Lung (tissue), 11 donors: ENCODE measurements at regions not wholly inside any gene's neighbourhood (a gene's known extent, or its start where the extent isn't known, plus 50 kb on each side); places are given as distances from the start of the nearest gene placed in this dataset.

ENCODE experiments used
- ATAC-seq: fragments of 200-7000 bp; cut with Tn5 transposase; one replicate; pipeline ENCODE4 v1.9.1; 2020; ENCODE audit warnings: moderate number of reproducible peaks; ENCODE audit not compliant: insufficient read depth, low FRiP score
- DNase-seq, 3 donors: peaks; one replicate each; pipeline ENCODE4 v3.0.0-alpha.2; 2013 to 2017
- H3K27ac ChIP-seq, 2 donors: one replicate each; pipeline ENCODE4 v1.5.1; 2013; ENCODE audit warnings: mild to moderate bottlenecking in 2 of 2, moderate library complexity in 2 of 2, control low read depth in 1 of 2, inconsistent platforms in 1 of 2, low read depth in 1 of 2, low read length in 1 of 2
- H3K27me3 ChIP-seq, 3 donors: one replicate each; pipeline ENCODE4 v1.5.1; 2013; ENCODE audit warnings: low read length in 2 of 3; ENCODE audit not compliant: control insufficient read depth in 3 of 3, insufficient read depth in 3 of 3
- H3K36me3 ChIP-seq, 4 donors: one replicate each; pipeline ENCODE4 v1.5.1; 2013; ENCODE audit warnings: low read length in 4 of 4, mild to moderate bottlenecking in 1 of 4, moderate library complexity in 1 of 4; ENCODE audit not compliant: control insufficient read depth in 4 of 4, insufficient read depth in 4 of 4
- H3K4me1 ChIP-seq, 5 donors: one replicate each; pipeline ENCODE4 v1.5.1; 2013; ENCODE audit warnings: low read length in 5 of 5, mild to moderate bottlenecking in 2 of 5, moderate library complexity in 1 of 5; ENCODE audit not compliant: control insufficient read depth in 5 of 5, insufficient read depth in 5 of 5
- H3K4me3 ChIP-seq: one replicate; pipeline ENCODE4 v1.5.1; 2013; ENCODE audit warnings: mild to moderate bottlenecking, control low read depth, moderate library complexity
- H3K9ac ChIP-seq, 2 donors: one replicate each; pipeline ENCODE4 v1.5.1; 2013; ENCODE audit warnings: low read length in 2 of 2, control low read depth in 1 of 2; ENCODE audit not compliant: insufficient read depth in 1 of 2
- H3K9me3 ChIP-seq, 4 donors: one replicate each; pipeline ENCODE4 v1.5.1; 2013; ENCODE audit warnings: low read length in 3 of 4, mild to moderate bottlenecking in 1 of 4, moderate library complexity in 1 of 4; ENCODE audit not compliant: control insufficient read depth in 4 of 4, insufficient read depth in 3 of 4
- WGBS, 2 donors: extraction: QIAGEN DNeasy Blood & Tissue Kit; methylation state at CpG; one replicate each; pipeline ENCODE4 v1.1.7; 2013; 5-methylcytosine and 5-hydroxymethylcytosine counted together
- TF ChIP-seq, protein P1 (sequence below): IDR thresholded peaks from 2 replicates; pipeline ENCODE4 v1.5.1; 2012; ENCODE audit warnings: mild to moderate bottlenecking; ENCODE audit errors: control extremely low read depth, extremely low read depth
- donor health status: control.
- donor health status: control.
- donor health status: Bipolar disorder and iron deficiency.
- donor health status: healthy.
- donor health status: DM: yes; HTN: yes; CAD: no.

DNA sequence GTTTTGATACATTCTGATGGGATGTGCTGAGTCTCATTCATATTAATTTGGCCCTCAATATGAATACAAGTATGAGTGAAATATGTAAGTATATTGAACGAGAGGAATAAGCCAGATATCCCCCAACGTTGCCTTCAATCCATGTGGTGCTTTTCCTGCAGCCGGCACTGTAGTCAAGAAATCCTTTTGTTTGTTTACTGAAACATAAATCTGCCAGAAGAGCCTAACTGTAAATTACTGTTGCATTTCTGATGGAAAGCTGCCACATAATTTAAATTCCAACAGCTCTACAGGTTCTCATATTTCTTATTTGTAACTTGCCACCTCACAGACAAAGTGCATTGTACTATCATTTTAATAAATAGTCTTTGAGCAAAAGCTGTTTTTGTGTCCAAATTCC, 314.0 kb downstream of the KBTBD8 start:
- TF ChIP-seq, protein P1, sequence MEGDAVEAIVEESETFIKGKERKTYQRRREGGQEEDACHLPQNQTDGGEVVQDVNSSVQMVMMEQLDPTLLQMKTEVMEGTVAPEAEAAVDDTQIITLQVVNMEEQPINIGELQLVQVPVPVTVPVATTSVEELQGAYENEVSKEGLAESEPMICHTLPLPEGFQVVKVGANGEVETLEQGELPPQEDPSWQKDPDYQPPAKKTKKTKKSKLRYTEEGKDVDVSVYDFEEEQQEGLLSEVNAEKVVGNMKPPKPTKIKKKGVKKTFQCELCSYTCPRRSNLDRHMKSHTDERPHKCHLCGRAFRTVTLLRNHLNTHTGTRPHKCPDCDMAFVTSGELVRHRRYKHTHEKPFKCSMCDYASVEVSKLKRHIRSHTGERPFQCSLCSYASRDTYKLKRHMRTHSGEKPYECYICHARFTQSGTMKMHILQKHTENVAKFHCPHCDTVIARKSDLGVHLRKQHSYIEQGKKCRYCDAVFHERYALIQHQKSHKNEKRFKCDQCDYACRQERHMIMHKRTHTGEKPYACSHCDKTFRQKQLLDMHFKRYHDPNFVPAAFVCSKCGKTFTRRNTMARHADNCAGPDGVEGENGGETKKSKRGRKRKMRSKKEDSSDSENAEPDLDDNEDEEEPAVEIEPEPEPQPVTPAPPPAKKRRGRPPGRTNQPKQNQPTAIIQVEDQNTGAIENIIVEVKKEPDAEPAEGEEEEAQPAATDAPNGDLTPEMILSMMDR = no peak
- H3K27me3 ChIP-seq = no peaks in the 10 kb centered on the region
- H3K4me3 ChIP-seq = no peak overlapping the region
- peaks cover 0 to 2% (median 0%) of the 10 kb centered on the region in 4 donors for H3K9me3 ChIP-seq
- H3K9ac ChIP-seq = no peak overlapping the region
- ATAC-seq (no peak), DNase-seq (no peak)
- 50 to 67% methylated on average over 3 of the region's 3 CpGs for WGBS, 2 donors
- H3K27ac ChIP-seq = no peak overlapping the region
- no peaks in the 10 kb centered on the region for H3K4me1 ChIP-seq
- H3K36me3 ChIP-seq = no peaks in the 10 kb centered on the region

DNA sequence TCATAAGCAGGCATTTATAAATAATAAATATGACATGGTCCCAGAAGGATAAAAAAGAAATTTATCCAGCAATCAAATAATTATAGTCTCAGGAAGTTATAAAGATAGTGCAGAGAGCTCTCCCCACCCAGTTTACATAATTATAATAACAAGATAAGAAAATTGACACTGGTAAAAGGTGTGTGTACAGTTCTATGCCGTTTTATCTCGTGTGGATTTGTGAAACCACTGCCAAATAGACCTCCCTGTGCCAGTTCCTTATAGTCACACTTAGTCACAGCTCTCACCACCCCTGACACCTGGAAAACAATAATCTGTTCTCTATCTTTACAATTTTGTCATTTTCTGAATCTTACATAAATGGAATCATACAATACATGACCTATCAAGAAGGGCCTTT, 320.1 kb downstream of the KBTBD8 start:
- no peak overlapping the region for H3K27ac ChIP-seq
- ATAC-seq = no peak
- no peak overlapping the region for H3K4me3 ChIP-seq
- no peak for DNase-seq
- peaks cover 0 to 2% (median 0%) of the 10 kb centered on the region in 4 donors for H3K9me3 ChIP-seq
- H3K9ac ChIP-seq = no peak overlapping the region
- no peaks in the 10 kb centered on the region for H3K27me3 ChIP-seq
- 40 to 57% methylated on average over 2 of the region's 2 CpGs for WGBS, 2 donors
- no peaks in the 10 kb centered on the region for H3K4me1 ChIP-seq
- H3K36me3 ChIP-seq = no peaks in the 10 kb centered on the region
- TF ChIP-seq, protein P1 = no peak

GRCh38 chr3:67324554-67324953, 326.4 kb downstream of the KBTBD8 start:
- H3K4me1 ChIP-seq = no peaks in the 10 kb centered on the region
- no peaks in the 10 kb centered on the region for H3K36me3 ChIP-seq
- no peaks in the 10 kb centered on the region for H3K9me3 ChIP-seq
- no peak for DNase-seq
- no peak overlapping the region for H3K27ac ChIP-seq
- no peak for ATAC-seq
- no peak overlapping the region for H3K4me3 ChIP-seq
- H3K27me3 ChIP-seq = no peaks in the 10 kb centered on the region
- no peak overlapping the region for H3K9ac ChIP-seq
- TF ChIP-seq, protein P1 = no peak
